Fibroblast of skin of left quadriceps (primary cell): ENCODE measurements at regions not wholly inside any gene's neighbourhood (a gene's known extent, or its start where the extent isn't known, plus 50 kb on each side); places are given as distances from the start of the nearest gene placed in this dataset.

ENCODE experiments used
- DNase-seq, 2 experiments: peaks; one replicate each; pipeline ENCODE4 v3.0.0-alpha.2; 2013; ENCODE audit warnings: low read depth in 2 of 2

DNA sequence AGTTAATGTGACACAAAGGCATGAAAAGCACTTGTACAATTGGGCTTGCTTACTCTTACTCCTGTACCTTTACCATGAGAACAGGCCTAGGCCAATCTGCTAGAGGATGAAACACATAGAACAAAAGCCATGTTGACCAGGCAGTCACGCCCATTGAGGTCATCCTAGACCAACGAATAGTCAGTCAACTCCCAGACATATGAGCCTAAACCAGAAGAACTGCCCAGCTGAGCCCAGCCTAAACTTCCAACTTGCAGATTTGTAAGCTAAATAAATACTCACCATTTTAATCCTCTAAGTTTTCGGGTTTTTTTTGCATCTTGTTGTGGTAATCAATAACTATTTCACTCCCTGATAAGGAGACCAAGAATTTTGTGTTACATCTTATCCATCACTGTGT is 164.8 kb upstream of the ADRA1B start:
- no peak for DNase-seq

DNA sequence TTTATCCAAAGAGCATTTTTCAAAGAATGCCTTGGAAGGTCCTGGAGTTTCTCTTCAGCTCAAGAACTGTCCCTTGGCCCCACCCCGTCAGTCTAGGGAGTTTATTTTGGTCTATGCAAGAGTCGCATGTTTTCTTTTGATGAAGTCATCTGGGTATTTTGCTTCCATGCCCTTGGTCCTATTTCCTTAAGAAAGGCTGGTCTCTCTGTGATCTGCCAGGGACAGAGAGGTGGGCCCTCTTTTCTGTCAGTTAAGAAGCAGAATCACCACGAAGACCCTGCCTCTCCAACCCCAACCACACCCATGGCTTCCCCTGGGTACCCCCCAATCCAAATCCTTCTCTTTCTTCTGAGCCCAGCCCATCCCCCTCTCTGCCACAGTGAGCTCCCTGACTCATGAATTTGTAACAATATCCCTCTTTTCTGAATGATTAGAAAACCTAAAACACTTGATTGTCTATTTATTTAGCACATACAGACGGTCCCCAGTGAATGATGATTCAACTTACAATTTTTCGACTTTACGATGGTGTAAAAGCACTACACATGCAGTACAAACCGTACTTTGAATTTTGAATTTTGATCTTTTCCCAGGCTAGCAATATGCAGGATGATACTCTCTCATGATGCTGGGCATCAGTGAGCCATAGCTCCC is 163.5 kb upstream of the ADRA1B start:
- no peak for DNase-seq

GRCh38 chr5:159758189-159758588 is 158.1 kb upstream of the ADRA1B start:
- no peak for DNase-seq

GRCh38 chr5:159759791-159760290 is 156.4 kb upstream of the ADRA1B start:
- DNase-seq, result no peak

DNA sequence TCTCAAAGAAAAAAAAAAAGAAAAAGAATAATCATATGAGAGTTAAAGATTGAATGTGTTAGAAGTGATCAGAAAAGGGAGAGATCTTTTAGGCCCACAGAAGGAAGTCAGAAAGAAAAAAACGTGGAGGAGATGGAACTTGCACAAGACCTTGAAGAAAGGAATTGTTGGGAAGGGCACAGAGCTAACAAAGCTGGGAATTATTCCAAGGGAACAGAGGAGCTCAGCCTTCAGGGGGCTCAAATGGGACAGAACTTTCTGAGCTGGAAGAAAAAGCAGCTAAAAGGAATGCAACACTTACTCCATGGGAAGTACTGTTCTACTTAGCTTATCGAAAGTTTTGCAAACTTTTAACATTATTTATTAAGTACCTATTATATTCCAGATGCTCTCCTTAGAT is 153.4 kb upstream of the ADRA1B start:
- DNase-seq, result no peak

GRCh38 chr5:159763562-159763961 is 152.7 kb upstream of the ADRA1B start:
- DNase-seq, result no peak

DNA sequence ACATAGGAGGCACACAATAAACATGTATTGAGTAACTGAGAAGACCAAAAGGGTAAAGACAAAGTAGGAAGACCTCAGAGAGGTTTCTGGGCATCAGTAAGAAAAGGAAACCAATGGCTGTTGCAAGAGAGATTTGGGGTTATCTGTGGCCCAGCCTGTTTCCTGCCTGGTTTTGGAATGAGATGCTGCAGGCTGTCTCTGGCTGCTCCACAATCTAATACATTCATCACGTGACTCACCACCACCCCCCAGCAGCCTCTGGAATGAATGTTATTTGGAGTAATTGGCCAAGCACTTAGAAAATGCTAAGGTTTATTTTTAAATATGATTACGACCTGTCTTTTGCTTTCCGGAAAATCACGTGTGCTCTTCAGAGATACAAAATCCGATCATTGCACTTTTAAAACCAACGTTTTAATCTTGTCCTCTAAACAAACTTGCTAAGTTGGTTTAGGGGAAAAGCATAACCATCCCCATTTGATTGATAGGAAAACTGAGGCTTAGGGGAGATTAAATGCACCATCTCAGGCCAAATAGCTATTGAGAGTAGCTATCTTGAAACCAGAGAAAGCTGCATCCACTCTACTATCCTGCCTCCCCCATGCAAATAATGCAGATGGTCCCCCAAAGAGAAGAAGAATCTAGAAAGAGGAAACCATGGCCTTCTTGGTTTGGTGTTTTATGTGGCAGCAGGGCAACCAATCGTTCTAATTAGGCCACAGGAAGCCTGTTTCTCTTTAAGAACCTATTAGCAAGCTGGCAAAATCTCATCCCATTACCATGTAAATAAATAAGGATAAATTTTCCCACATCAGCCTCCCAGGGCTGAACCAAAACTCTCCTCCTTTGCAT is 151.8 kb upstream of the ADRA1B start:
- DNase-seq, result peak; percentile 92

DNA sequence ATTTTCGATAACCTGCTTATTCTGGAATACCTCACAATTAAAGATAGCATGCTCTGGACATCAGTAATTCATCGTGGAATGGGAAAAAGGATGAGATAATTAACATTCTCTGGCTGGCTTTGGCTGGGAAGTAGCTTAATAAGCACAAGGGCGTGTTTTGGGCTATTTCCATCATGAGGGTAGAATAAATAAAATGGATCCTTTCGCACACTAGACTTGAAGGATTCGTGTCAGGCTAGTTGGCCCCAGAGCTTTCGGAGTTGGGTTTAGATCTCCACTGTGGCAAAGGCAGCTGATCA is 151.2 kb upstream of the ADRA1B start:
- DNase-seq, result no peak

DNA sequence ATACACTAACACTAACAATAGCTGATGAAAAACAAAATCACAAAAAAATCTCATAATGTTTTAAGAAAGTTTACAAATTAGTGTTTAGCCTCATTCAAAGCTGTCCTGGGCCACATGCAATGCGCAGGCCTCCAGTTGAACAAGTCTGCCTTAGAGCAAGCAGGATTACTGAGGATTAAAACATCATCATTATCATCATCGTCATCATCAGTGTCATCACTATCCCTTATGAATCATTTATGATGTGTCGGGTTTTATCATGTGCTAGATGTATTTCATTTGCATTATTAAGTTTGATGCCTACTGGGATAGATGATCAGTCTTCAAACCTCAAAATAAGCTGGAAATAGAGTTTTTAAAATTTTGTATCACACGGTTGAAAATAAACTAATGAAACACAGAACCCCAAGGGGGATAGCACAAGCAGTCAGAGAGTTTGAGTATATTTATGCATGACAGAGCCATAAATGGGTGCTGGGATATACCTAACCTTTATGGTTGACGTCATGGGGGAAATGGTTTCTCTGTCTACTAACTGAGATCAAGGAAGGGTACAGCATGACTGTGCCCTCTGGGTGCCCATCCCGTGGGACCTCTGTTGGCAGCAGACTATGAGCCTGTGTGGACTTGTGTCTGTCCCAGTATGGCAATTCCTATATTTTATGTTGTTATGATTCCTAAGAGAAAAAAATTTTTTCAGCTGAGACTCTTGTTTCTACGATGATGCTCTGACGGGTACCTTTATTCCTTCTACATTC is 150.3 kb upstream of the ADRA1B start:
- no peak for DNase-seq

- no peak for DNase-seq
These were observed 148.0 kb upstream of the ADRA1B start for GRCh38 chr5:159768243-159768642.

DNA sequence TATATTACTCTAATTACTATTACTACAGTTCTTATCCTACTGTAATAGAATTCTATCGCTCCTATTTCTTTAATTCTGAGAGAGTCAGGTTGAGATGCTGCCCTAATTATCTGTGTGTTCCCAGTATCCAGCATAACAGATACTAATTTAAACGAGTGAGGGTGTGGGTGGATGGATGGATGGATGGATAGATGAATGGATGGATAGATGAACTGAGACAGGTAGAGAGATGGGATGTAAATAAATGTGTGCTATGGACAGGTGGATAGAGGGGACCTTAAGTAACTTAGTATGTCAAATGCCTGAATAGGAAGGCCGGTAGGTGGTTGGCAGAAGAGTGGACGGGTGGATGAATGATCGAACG is 143.6 kb upstream of the ADRA1B start:
- DNase-seq, result no peak

DNA sequence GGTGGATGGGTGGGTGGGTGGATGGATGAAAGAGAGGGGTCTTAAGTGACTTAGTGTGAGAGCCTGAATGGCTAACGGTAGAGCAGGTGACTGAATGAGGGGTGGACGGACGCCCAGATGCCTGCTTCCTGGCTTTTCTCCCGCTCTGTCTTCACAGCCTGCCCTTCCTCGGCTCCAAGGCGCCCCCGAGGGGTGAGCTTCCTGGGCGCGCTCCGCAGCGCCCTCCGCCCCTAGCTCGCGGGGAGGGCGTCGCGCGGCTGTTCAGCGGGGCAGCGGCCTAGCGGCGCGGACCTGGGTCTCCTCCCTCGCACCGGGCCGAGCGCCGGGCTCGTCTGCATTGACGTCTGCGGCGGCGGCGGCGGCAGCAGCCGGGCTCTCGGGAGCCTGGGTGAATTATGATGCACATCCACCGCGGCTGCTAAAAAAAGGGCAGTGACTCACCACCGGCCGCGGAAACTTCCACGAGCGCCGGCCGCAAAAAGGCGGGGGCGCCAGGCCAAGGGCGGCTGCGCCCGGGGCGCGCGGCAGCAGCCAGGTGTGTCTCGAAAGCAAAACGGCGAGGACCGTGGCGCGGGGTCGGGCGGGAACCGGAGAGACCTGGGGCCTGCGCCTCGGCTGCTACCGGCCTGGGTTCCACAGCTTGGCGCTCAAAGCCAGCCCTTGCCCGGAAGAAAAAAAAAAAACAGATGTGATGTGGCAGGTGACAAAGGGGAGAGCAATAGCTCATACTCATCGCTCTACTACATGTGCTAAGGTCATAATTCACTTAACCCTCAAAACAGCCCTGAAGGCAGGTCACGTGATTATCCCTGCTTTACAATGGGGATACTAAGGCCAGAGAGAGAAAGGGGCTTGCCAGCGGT is 143.0 kb upstream of the ADRA1B start:
- peak; percentile 69 to 71 for DNase-seq

DNA sequence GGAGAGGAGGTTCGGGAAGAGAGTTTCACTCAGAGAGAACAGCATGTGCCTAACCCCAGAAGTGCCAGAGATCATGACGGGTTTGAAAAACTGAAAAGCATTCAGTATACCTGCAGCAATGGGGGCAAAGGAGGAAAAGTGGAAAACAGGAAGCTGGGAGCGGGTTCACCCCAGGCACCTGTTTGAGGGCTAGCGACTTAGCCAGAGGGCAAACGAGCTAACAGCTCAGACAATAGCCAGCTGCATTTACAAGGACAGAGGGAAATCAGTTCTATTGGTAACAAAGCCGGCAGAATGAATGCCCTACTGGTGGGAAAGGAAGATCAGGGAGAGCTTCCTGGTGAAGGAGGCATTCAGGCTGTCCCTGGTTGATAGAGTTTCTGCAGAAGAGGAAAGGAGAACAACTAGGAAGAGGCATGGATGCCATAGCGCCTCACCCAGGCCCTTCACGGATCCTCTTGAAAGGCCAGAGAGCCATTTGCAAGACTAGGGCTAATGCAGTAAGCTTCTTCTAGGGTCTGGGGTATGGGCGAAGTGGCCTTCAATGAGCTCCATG is 141.7 kb upstream of the ADRA1B start:
- no peak for DNase-seq

DNA sequence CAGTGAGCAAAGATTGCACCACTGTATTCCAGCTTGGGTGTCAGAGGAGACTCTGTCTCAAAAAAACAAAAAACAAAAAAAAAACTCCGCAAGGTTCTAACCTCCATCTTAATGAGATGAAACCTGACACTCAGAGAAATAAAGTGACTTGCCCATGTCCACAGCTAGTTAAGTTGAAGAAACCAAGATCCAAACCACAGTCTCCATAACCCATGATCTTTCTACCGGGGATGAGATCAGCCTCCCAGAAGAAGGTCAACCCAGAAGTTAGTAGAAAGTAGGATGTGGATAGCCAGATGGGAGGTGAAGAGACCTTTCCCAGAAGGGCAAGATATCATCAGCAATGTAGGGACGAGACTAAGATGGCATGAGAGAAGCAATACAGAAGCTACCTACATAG is 140.4 kb upstream of the ADRA1B start:
- no peak for DNase-seq

- DNase-seq, result no peak
These were observed 139.1 kb upstream of the ADRA1B start for GRCh38 chr5:159777049-159777660.

DNA sequence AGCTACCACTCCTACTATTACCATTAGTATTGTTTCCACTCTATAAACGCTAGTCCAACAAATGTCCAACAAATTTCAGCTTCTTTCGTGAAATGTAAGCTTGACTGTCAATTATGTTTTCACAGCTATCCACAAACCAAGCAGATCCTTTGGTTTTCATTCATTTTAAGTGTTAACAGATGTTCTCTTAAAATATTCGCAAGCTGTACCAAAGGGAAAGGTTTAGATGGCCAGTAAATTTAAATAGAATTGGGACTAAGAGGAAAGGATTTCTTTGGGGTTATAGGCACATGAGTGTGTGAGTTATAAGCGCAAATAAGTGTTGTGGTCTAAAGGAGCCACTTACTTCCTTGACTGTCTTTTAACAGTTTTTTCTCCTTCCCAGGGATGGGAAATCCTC is 136.8 kb upstream of the ADRA1B start:
- DNase-seq, result peak; percentile 49 to 62

DNA sequence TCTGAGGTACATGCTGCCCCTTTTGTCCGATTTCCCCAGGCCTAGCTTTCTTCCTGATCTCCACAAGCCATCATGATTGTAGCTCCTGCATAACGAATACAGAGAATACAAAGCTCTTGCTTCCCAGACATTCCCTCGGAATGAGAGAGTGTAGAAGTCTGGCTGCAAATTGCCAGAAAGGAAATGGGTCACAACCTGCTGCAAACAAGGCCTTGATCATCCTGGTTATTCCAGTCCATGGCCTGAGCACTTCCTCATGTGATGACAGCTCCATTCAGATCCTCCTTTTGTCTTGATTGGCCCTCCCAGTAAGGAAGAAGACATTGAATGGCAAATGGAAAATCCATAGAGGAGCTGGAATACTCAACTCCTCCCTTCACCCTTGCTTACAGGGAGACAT is 136.0 kb upstream of the ADRA1B start:
- no peak for DNase-seq

DNA sequence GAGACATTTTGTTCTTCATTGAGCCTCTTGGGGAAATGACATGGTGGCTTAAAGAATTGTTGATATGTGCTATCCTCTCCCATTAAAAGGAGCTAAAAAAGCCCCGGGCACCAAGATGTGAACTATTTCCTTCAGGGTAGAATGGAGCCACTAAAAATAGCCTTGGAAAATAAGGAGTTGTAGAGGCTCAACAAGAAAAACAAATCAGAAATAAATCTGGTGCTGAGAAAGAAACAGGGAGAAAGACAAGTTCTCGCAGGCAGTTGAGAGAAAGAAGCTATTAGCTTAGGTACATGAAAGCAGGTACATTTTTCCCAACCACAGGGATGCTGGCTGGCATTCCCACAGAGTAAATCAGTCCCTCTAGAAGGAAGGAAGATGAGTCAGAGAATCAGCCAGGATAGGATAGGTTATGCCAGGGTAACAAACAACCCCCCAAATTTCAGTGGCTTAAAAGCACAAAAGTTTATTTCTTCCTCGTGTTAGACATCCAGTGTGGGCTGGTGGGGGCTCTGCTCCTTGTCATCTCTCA is 134.6 kb upstream of the ADRA1B start:
- DNase-seq, result no peak

DNA sequence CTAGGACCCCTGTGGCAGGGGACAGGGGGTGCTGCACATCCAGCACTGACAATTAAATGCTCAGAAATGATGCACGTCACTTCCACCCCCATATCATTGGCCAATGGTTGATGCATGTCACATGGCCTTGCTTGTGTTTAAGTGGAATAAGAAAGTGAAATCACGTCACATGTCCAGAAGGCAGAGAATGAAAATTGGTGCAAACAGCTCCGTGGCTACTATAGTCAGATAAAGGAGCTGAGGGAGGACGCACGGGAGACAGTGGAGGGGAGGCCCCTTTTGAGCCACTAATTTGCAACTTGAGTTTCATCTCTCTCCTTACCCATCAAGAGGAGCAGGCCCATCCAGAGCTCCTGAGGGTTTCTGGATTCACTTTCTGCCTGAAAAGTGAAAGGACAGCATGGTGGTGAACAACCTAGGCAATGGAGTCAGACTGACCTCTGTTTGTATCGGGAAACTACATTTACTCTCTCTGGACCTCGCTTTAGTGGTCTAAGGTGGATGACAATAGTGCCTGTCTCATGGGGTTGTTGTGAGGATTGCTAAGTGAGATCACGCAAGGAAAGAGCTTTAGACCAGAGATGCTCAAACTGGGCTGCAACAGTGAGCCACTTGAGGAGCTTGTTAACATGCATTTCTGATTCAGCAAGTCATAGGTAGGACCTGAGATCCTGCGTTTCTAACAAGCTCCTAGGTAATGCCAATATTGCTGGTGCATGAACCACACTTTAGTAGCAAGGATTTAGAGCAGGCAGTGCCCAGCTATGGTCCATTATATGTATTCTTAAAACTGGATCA is 133.9 kb upstream of the ADRA1B start:
- DNase-seq, result no peak

- no peak for DNase-seq
These were observed 133.3 kb upstream of the ADRA1B start for GRCh38 chr5:159782995-159783300.
